ENCODE measurements at regions not wholly inside any gene's neighbourhood (a gene's known extent, or its start where the extent isn't known, plus 50 kb on each side); places are given as distances from the start of the nearest gene placed in this dataset.

GRCh38 chr4:41324861-41325260, 68.1 kb downstream of the UCHL1 start:
- TF ChIP-seq POLR2A (IDR thresholded peaks at IDR 0.05; ENCODE audit: low read length) (no peak), GATA1 (IDR thresholded peaks at IDR 0.05; ENCODE audit: low read depth, low read length) (no peak)

Measured in erythroblast (primary cell).